Glomerular visceral epithelial cell (primary cell): ENCODE measurements at regions not wholly inside any gene's neighbourhood (a gene's known extent, or its start where the extent isn't known, plus 50 kb on each side); places are given as distances from the start of the nearest gene placed in this dataset.
"Not testable (repeated sequence)": the region's sequence is repeated elsewhere in the genome, so short reads cannot be mapped to it uniquely, and the experiment has no call there.

Experiments used
- DNase-seq: peaks from one replicate; pipeline ENCODE4 v3.0.0-alpha.2; 2016; ENCODE audit errors: extremely low spot score

DNA sequence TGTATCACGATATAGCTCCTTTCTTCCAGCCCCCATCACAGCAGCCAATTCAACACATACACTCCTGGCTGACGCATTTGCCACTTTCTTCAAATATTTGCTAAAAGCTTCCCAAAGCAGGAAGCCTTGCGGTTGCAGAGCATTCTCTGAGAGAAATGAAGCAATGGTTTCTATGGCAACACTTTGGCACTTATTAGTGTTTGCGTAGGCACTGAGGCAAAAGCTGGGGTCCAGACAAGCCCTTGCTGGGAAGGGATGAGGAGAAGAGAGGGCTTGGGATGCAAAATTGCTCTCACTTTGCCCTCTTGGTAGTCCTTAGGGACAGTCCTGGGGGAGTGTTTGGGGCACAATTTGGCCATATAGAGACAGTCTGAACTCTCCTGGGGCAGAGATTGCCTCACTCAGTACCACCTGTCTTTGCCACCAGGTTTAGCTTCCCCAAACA, 55.0 kb upstream of the PAK3 start:
- peak; percentile 91 for DNase-seq

DNA sequence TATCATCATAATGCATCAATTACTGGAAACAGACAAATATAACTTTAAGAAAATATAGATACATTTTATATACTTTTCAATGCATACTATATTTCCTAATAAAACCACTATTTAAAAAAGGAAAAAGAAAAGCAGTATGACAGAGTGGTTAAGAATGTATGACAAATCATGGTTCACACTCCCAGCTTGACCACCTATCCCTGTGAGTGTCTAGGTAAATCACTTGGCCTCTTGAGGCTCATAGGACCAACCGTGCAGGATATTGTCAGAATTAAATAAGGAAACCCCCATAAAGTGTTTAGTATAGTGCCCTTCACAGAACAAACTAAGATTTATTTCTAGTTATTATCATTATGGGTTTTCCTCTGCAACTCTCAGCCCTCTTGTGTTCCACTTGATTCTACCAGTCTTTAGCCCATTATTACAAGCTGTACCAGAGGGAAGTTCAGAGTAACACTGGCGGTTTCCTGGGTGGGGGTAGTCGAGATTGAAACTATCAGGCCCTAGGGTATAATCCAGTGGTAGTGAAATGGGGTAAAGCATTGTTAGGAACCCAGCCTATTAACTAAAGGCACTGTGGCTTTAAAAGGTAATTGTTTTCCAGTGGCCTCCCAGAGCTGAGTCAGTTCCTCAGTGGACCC, 55.5 kb upstream of the PAK3 start:
- peak; percentile 72 for DNase-seq

DNA sequence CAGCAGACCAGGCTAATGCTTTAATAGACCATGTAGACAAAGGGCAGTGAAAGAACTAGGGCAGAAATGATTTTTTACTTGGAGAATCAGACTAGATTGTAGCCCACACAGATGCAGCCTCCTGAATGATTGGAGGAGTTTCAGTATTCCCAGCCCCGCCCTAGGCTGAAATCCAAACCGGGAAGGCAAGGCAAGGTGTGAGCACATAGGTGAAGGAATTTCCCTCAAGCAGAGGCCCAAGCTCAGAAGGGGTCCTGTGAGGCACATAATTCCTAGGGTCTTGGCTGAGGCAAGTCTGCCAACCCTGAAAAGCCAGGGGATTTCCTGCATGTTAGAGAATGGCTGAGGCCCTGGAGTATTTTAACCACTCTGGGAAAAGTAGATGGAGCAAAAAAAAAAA, 56.4 kb upstream of the PAK3 start:
- DNase-seq = peak; percentile 40

DNA sequence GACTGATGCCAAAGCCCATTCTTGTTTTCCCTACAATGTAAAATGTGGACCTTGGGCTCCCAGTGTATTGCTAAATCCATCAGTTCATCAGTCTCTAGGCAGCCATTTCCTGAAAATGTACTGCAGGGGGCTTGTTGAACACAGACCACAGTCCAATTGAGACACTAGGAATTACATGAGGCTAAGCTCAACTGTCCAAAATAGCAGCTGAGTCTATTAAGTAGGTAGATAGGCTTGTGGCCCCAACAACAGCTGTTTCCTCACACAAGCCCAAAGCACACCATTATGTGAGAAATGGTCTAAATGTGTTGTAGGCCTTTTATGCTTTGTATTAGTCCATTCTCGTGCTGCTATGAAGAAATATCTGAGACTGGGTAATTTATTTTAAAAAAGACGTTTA, 60.0 kb upstream of the PAK3 start:
- no peak for DNase-seq

DNA sequence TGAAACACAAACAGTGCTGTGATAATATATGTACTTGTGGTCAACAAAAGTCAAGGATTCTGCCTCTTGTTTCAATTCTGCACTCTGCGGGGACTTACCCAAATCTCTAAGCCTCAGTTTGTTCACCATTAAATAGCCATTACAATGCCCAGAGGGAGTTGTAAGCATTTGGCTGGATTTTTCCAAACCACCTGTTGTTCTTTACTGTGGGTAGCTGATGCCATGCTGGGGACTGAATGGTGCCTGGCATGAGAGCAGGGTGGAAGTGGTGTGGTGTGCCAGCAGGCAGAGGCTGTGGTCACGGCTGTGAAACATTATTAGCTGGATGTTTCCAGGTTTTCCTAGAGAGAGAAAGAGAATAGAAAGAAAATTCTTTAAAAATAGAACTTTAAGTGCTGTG, 60.7 kb upstream of the PAK3 start:
- DNase-seq = no peak

DNA sequence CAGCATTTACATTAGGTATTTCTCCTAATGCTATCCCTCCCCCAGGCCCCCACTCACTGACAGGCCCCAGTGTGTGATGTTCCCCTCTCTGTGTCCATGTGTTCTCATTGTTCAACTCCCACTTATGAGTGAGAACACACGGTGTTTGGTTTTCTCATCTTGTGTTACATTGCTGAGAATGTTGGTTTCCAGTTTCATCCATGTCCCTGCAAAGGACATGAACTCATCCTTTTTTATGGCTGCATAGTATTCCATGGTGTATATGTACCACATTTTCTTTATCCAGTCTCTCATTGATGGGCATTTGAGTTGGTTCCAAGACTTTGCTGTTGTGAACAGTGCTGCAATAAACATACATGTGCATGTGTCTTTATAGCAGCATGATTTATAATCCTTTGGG, 73.0 kb upstream of the PAK3 start:
- not testable (repeated sequence) for DNase-seq

DNA sequence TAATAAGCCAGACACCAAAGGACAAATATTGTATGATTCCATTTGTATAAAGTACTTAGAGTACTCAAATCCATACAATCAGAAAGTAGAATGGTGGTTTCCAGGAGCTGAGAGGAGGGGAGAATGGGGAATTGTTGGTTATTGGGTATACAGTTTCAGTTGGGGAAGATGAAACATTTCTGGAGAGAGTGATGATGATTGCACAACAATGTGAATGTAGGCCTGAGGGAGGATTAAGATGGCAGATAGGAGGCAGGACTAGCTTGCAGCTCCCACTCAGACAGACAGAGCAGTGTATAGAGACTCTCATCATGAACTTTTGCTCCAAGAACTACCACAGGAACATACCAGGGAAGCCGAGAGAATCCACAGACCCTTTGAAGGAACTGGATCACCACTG, 75.7 kb upstream of the PAK3 start:
- no peak for DNase-seq

DNA sequence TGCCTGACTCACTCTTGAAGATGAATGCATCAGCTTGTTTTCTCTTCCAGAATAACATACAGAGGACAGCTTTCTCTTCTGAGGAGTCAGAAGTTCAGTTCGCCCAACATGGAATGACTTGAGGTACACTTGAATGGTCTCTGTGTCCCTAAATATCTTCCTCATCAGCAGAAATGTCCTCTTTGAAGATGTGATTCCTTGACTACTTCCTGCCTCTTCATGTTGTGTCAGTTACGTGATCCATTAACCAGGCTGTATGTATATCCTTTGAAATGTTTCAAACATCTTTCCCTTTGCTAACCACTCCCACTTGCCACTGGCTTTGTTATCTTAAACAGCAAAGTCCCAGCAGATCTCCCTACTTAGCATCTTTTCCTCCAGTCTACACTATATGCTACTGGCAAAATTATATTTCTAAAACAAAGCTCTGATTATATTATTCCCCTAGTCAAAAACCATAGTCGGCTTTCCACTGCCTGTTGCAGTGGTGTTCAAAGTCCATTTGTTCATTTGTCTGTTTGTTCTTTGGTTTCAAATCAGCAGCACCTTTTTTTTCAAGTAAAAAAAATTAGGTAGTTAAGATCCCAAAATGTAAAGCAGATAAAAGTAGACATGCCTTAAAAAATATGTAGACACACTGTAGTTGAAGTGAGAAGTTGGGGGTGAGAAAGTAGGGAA, 82.1 kb upstream of the PAK3 start:
- DNase-seq = no peak

DNA sequence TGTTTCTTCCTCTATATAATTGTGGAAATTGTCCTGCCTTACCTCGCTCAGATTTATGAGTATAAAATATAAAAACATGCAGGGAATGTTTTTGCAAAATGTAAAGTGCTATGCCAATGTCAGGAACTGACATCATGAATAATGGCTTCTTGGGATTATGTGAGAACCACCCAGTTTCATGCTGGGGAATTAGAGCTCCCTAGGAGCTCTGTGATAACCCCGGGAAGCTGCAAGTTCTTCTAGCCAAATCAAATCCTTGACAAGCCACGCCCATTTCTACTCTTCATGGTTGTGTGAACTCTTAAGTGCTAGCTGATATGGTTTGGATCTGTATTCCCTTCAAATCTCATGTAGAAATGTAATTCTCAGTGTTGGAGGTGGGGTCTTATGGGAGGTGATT, 85.9 kb upstream of the PAK3 start:
- no peak for DNase-seq

DNA sequence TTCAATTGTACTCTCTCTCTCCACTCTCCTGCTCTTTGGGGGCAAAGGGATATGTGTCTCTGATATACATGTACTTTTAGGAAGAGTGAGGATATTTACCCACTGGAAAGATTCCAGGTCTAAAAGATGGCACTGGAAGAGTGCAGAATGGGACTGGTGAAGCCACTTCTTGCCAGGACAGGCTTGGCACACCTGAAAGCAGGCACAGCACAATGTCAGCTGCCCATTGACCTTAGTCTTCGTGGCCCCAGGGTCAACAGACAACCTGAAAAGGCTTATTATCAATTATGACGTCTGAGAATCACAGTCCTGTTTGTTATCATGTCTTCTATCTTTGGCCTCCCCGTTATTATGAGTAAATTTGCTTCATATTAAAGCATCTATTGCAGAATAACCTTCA, 86.7 kb upstream of the PAK3 start:
- no peak for DNase-seq

DNA sequence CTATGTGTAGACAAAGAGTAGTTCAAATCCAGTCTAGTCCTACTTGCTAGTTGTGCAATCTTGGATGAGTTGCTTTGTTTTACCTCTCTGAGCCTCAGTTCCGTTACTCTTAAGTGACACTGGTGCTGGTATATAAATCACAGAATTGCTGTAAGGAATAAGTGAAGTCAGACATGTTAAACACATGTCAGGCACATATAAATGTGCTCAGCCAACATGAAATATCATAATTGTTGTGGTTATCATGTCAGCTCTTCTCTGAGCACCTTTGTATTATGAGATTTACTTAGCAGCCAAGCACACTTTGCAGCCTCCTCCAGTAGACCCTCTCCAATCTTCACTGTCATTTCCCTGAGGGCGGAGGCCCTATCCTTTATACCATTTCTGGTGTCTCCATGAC, 87.9 kb upstream of the PAK3 start:
- DNase-seq = no peak

DNA sequence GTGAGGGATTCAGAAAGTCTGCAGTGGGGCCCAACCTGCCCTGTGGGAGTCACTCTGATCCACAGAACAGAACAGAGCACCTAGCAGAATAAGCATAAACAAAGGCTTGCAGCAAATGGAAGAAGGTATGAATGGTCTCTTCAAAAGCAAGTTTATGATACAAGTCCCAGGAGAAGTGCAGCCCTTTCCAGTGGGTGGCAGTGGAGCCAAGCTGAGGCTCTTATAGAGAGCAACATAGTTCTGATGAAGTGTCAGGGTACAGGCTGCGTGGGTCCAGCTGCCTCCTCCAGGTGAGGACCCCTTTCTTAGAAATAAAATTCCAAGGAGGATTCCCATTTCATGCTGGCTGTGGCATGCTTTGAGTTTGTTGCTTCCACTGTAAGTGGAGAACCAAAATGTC, 88.8 kb upstream of the PAK3 start:
- DNase-seq = no peak

DNA sequence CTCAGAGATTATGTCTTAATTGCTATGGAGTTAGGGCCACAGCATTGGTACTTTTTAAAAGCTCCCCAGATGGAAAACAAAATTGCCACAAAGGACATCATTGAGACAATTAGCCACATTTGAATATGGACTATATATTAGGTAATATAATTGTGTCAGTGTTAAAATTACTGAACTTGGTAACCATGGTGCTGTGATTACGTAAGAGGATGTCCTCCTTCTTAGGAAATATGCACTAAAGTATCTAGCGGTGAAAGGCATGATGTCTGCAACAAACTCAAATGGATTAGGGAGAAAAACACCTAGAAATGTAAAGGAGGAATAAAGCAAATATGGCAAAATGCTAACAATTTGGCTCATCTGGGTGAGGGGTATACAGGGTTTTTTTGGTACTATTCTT, 89.9 kb upstream of the PAK3 start:
- DNase-seq = no peak

DNA sequence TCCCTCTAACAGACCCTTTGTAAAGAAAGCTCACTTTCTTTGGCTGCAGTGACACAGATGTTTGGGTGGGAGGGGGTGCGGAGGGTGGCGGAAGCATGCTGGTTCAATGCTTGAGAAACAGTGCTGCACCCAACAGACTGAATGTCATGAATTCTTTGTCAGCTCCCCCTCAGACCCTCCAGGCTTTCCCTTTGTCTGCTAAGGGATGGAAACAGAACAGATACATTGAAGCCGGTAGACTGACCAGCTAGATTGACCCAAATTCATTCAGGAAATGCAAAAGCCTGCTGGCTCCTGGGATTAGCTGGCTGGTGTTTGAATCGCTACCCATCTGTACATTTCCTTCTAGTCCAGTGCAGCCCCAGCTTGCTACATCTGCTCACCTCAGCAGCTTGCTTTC, 90.8 kb upstream of the PAK3 start:
- DNase-seq = no peak

DNA sequence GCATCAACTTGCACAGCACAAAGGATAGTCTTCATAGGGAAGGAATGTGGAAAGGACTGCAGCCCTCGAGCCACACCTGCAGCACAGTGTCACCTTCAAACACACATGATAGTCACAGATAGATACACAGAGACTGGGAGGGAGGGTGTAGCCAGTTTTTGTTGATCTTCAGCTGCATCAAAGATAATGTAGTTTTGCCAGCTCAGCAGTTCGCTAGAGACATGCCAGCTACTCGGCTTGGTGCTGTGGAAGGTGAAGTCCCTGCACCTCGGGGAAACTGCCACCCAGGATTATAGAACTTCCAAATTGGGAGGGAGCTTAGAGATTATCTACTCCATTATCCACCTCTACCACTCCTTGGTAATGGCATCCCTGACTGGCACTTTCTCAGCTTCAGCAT, 92.9 kb upstream of the PAK3 start:
- DNase-seq = no peak

DNA sequence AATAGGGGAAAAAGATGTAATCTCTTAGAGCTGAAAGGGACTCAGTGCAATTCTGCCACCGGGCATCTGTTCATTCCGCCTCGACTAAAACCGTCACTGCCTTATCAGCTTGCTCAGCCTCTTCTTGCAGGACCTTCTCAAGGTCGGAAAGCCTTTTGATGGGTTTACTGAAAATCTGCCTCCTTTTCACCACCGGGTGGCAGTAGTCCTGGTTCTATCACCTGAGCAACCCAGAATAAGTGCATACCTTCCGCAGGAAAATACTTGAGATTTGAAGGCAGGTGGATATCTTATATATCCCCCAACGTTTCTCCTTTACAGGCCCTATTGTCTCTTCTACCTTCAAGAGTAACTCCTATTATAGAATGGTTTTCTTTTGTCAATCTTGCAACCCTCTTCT, 103.4 kb upstream of the PAK3 start:
- DNase-seq = peak; percentile 43

DNA sequence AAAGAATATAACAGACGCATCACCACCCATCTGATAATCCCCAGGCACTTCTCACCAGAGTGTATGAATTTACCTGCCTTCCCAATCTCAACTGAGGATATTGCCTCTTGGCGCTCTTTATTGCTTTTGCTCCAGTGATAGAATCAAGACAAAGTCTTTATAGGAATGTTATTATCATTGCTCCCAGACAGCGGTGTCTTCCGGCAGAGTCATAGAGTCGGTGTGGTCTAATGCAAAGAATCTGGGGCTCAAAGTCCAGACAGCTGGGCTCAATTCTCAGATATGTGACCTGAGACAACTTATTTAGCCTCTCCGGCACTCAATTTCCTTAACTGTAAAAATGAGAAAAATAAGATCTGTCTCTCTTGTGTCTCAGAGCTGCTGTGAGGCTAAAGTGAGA, 106.1 kb upstream of the PAK3 start:
- DNase-seq = no peak

DNA sequence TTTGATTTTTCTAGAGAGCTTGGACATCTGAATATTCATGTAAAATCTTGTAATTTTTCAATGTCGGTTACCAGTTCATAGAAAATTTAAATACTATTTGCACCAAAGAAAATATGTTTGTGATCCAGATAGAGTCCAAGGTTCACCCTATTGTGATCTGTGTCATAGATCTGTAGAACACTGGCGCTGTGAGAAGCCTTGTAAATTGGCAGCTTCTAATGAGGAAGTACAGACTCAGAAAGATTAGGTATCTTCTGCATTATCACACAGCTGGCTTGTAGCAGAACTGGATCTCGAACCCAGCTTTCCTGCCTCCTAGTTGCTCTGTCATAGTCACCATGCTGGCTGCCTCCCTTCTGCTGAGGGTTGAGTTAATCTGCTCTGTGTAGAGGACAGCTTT, 106.5 kb upstream of the PAK3 start:
- no peak for DNase-seq

DNA sequence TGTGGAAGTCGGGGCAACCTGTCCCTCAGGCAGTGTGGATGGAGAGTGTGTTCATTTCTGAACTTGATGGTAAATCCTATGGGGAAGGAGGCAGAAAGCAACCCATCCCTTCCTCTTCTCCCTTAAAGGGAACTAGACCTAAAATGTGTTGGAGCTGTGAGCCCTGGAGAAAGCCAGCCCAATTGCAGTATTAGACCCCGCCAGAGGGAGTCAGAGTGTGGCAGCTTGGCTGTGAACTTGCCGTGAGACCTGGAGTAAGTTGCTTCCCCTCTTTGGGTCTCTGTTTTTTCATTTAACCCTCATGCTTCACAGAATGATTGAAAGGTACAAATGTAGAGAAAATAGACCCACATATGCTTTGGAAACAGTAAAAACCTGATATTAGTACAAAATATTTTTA, 108.7 kb upstream of the PAK3 start:
- DNase-seq = no peak

DNA sequence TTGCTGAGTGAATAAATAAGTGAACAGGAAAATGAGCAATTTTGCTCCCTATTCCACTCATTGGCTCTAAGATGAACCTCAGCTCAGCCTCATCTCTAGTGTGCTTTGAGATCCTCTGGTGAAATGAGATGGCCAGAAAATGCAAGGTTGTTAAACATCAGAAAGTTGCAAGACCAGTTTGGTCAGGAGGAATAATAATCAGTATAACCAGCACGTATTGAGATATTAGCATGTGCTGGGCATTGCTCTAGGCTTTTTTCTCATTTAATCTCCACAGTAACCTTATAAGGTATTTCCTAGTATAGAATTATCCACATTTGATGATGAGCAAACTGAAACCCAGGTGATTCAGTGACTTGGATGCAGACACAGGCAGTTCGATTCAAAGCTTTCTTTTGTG, 110.5 kb upstream of the PAK3 start:
- no peak for DNase-seq

DNA sequence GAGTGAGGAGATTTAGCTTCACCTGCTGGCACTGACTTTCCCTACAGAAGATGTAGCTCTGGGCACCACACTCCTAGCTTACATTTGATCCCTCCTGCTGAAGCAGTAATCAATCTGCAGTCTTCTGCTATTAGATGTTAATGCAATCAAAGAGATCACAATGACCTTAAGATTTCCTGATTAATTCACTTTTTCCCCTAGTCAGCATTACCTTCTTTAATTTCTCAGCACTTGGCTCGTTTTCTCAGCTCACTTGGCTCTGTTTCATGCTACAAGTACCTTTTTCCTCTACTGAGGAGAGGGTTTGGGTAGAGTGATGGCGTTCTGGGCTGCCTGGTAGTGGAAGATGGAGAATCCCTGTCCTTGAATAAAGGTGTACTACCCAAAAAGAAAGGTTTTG, 113.0 kb upstream of the PAK3 start:
- no peak for DNase-seq

DNA sequence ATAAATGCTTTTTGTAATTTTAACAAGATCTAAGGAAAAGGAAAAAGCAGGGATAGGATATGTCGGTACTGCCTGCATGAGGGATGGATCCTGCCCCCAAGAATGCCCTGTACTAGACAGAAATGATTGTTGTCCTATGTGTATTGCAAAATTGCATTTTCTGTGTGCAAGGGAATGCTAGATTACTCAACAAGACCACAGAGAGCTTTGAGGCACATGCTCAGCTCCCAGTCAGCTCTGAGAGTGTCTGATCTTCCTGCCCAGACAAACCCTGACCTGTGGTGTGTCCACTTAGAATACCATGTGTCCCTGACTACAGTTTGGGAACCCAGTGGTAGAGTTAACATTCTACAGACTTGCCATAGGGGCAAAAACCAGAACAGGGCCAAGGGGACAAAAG, 129.2 kb upstream of the PAK3 start:
- no peak for DNase-seq

DNA sequence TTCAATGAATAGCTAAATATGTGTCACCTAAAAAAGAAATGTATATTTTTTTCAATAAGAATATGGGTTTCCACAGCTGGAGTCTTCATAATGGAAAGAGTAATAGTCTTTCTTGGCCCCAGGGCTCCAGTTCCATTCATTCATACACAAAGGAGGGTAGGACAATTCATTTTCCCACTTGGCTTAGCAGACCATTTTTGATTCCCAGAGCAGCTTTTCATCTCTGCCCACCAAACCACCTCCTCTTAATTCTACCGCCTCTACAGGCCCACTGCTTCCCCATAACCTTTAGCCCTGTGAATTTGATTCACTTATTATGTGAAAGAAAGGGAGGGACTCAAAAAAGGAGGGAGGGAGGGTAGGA, 129.9 kb upstream of the PAK3 start:
- no peak for DNase-seq

DNA sequence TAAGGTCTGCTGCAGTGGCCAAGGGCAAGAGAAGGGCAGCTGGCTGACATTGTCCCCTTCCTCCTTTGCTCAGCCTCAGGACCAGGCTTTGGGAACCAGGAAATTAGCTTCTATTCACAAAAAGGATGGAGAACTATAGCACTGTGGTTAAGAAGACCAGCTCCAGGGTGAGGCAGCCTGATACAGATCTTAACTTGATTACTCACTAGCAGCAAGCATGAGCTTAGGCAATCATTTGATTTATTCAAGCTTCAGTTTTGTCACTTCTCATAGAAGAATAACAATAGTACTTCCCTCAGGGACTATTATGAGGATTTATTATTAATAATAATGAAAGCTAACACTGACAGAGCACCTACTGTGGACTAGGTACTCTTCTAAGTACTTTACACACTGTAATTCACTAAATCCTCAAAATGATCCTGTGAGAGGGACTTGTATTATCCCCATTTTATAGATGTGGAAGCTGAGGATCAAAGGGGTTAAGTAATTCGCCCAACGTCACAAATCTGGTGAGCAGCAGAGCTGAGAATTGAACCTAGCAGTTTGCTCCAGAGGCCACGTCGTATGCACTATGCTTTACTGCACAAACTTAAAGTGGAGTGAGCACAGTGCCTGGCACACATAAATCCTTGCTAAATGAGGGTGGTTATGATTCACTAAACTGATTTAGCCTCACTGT, 130.4 kb upstream of the PAK3 start:
- DNase-seq = no peak
